Parathyroid adenoma (tissue), 2 donors: ENCODE measurements at regions not wholly inside any gene's neighbourhood (a gene's known extent, or its start where the extent isn't known, plus 50 kb on each side); places are given as distances from the start of the nearest gene placed in this dataset.

Source experiments
- H2AFZ ChIP-seq: fragments of 300-600 bp; sonication (generic); one replicate; pipeline ENCODE4 v1.7.0; 2017; ENCODE audit warnings: antibody characterized with exemption, mild to moderate bottlenecking
- H3K27ac ChIP-seq: fragments of 300-600 bp; sonication (generic); one replicate; pipeline ENCODE4 v1.7.0; 2017
- H3K27me3 ChIP-seq: fragments of 300-600 bp; sonication (generic); one replicate; pipeline ENCODE4 v1.7.0; 2017; ENCODE audit warnings: low read length; ENCODE audit not compliant: control insufficient read depth, insufficient read depth
- H3K36me3 ChIP-seq: fragments of 300-600 bp; sonication (generic); one replicate; pipeline ENCODE4 v1.7.0; 2017; ENCODE audit warnings: low read length; ENCODE audit not compliant: control insufficient read depth, insufficient read depth
- H3K4me1 ChIP-seq: fragments of 300-600 bp; sonication (generic); one replicate; pipeline ENCODE4 v1.7.0; 2017; ENCODE audit warnings: control low read depth
- H3K4me2 ChIP-seq: fragments of 300-600 bp; sonication (generic); one replicate; pipeline ENCODE4 v1.7.0; 2017; ENCODE audit warnings: low read length
- H3K4me3 ChIP-seq: fragments of 300-600 bp; sonication (generic); one replicate; pipeline ENCODE4 v1.7.0; 2017; ENCODE audit warnings: low read depth, low read length
- H3K79me2 ChIP-seq: fragments of 300-600 bp; sonication (generic); one replicate; pipeline ENCODE4 v1.7.0; 2017; ENCODE audit warnings: control low read depth
- H3K9ac ChIP-seq: fragments of 300-600 bp; sonication (generic); one replicate; pipeline ENCODE4 v1.7.0; 2017; ENCODE audit warnings: mild to moderate bottlenecking
- H3K9me3 ChIP-seq: fragments of 300-600 bp; sonication (generic); one replicate; pipeline ENCODE4 v1.7.0; 2017; ENCODE audit warnings: low read length; ENCODE audit not compliant: control insufficient read depth
- CTCF ChIP-seq: fragments of 300-600 bp; sonication (generic); IDR thresholded peaks from one replicate; pipeline ENCODE4 v1.7.0; 2017; ENCODE audit warnings: antibody characterized with exemption, mild to moderate bottlenecking
- donor health status: primary hyperparathyroidism.

- no peaks in the 10 kb centered on the region for H3K79me2 ChIP-seq
- TF ChIP-seq CTCF, result no peak
- H3K36me3 ChIP-seq, result no peaks in the 10 kb centered on the region
- H3K4me1 ChIP-seq, result no peaks in the 10 kb centered on the region
- H3K9ac ChIP-seq, result no peak overlapping the region
- H3K9me3 ChIP-seq, result no peaks in the 10 kb centered on the region
- H3K4me3 ChIP-seq, result no peak overlapping the region
- no peak overlapping the region for H3K4me2 ChIP-seq
- no peak overlapping the region for H2AFZ ChIP-seq
- no peak overlapping the region for H3K27ac ChIP-seq
- no peaks in the 10 kb centered on the region for H3K27me3 ChIP-seq
Observed at GRCh38 chr13:74796157-74796556, 662.0 kb upstream of the KLF12 start.

DNA sequence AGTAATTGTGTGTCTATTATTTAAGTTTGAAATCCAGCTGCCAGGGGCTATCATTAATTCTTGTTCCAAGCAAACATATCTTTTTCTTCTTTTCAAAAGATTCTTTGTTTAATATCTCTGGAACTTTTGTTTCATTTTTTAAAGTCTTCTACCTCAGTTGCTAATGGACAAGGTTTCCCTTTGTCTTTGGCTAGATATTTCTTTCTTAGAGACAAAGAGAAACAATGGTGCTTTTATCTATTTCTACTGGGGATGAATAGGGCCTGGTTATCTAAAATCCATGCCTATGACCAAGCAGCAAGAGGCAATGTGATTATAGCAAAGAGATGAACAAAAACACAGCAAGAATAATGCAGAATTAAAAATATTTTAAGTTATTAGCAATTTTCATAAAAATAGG, 661.3 kb upstream of the KLF12 start:
- no peak for TF ChIP-seq CTCF
- Histone ChIP-seq H3K9me3 (no peaks in the 10 kb centered on the region), H3K79me2 (no peaks in the 10 kb centered on the region), H3K4me1 (no peaks in the 10 kb centered on the region), H3K36me3 (no peaks in the 10 kb centered on the region), H2AFZ (no peak overlapping the region), H3K4me3 (no peak overlapping the region), H3K9ac (no peak overlapping the region), H3K27me3 (no peaks in the 10 kb centered on the region), H3K4me2 (no peak overlapping the region), H3K27ac (no peak overlapping the region)

GRCh38 chr13:74794582-74794981, 660.4 kb upstream of the KLF12 start:
- Histone ChIP-seq H3K9ac (no peak overlapping the region), H3K9me3 (no peaks in the 10 kb centered on the region), H2AFZ (no peak overlapping the region), H3K27me3 (no peaks in the 10 kb centered on the region), H3K27ac (no peak overlapping the region), H3K4me2 (no peak overlapping the region), H3K4me1 (no peaks in the 10 kb centered on the region), H3K4me3 (no peak overlapping the region), H3K36me3 (no peaks in the 10 kb centered on the region), H3K79me2 (no peaks in the 10 kb centered on the region)
- no peak for TF ChIP-seq CTCF

DNA sequence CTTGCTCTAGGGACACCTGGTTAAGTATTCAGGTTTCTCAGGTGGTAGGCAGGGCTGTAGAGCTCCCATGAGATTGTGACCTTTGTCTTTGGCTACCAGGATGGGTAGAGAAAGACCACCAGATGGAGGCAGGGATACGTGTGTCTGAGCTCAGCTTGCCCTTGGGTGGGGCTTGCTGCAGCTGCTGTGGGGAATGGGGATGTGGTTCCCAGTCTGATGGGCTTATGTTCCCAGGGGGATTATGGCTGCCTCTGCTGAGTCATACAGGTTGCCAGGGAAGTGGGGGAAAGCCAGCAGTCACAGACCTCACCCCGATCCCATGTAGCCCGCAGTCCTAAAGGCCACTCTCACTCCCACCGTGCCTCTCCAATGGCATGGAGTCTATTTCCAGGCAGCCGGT, 659.9 kb upstream of the KLF12 start:
- Histone ChIP-seq H3K27ac (no peak overlapping the region), H3K36me3 (no peaks in the 10 kb centered on the region), H3K27me3 (no peaks in the 10 kb centered on the region), H3K9me3 (no peaks in the 10 kb centered on the region), H3K79me2 (no peaks in the 10 kb centered on the region), H2AFZ (no peak overlapping the region), H3K4me1 (no peaks in the 10 kb centered on the region), H3K4me3 (no peak overlapping the region), H3K4me2 (no peak overlapping the region), H3K9ac (no peak overlapping the region)
- TF ChIP-seq CTCF, result no peak

- H3K9me3 ChIP-seq, result no peaks in the 10 kb centered on the region
- no peaks in the 10 kb centered on the region for H3K27me3 ChIP-seq
- no peaks in the 10 kb centered on the region for H3K79me2 ChIP-seq
- no peak overlapping the region for H3K27ac ChIP-seq
- no peak overlapping the region for H3K9ac ChIP-seq
- H3K4me3 ChIP-seq, result no peak overlapping the region
- no peaks in the 10 kb centered on the region for H3K36me3 ChIP-seq
- no peak for TF ChIP-seq CTCF
- H2AFZ ChIP-seq, result no peak overlapping the region
- no peaks in the 10 kb centered on the region for H3K4me1 ChIP-seq
- no peak overlapping the region for H3K4me2 ChIP-seq
Observed at GRCh38 chr13:74784959-74785358, 650.8 kb upstream of the KLF12 start.
